ENCODE measurements at regions not wholly inside any gene's neighbourhood (a gene's known extent, or its start where the extent isn't known, plus 50 kb on each side); places are given as distances from the start of the nearest gene placed in this dataset.
A peak's percentile ranks its signal among the peaks of the same experiment; 100 is the strongest.

DNA sequence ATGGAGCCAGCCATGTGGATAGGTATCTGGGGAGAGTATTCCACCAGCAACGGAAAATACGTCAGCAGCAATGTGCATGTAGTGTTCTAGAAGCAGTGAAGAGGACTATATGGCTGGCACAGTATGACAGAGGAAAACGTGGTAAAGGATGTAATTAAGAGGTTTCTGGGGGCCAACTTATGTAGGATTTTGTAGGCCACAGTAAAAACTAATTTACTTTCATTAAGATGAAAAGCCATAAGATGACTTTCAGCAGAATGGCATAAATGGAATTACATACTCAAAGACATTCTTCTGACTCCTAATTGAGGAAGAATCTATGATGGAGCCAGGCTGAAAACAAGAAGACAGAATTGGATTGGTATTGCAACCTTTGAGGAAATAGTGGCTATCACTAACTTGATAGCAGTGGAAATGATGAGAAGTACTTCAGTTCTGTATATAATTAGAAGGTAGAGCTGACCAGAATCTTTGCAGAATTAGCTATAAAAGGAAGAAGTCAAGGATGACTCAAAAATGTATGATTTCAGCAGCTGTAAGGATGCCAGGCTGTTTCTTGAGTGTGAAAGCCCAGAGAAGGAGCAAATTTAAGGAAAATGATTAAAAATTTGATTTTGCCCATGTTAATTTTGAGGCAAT lies 156.7 kb downstream of the MBL2 start:
- no peak for DNase-seq

DNA sequence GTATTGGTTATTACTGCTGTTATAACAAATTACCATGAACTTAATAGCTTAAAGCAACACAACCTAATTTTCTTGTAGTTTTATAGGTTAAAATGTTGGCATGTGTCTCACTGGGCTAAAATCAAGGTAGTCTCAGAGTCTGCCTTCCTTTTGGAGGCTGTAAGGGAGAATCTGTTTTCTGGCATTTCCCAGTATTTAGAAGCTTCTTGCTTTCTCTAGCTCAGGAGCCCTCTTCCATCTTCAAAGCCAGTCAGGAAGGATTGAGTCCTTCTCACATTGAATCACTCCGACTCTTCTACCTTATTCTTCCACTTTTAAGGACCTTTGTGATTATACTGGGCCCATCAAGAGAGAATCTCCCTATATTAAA lies 156.2 kb downstream of the MBL2 start:
- DNase-seq: no peak

DNA sequence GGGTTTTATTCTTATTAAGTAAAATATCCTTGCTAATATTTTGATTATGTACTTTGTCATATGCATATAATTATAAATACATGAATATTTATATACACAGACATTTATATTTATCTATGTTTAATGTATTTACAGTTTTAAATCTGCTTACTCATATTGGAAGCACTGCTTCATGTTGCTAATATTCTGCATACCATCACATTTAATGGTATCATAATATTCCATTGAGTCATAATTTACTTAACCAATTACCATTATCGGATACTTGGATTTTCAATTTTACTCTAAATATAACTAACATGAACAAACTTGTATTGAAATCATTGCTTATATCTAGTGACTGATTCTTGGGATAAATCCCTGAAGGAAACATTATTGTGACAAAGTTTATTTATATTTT lies 155.2 kb downstream of the MBL2 start:
- DNase-seq: no peak

DNA sequence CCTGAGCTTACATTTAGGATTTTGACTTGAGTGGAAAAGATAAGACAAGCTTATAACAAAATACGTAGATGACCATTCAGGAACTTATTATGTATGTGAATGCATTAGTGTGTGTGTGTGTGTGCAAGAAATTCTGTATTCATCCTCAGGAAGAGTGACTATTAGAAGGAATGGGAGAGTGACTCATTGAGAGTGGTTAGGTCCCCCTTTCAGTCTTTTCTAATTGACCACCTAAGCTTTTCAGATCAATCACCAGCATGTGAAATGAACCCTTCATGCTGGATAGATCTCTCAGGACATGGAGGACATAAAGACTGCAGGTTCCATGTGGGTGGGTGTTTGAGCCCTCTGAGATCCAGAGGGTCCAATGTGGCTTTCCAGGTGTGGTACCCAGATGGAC lies 153.5 kb downstream of the MBL2 start:
- no peak for DNase-seq

DNA sequence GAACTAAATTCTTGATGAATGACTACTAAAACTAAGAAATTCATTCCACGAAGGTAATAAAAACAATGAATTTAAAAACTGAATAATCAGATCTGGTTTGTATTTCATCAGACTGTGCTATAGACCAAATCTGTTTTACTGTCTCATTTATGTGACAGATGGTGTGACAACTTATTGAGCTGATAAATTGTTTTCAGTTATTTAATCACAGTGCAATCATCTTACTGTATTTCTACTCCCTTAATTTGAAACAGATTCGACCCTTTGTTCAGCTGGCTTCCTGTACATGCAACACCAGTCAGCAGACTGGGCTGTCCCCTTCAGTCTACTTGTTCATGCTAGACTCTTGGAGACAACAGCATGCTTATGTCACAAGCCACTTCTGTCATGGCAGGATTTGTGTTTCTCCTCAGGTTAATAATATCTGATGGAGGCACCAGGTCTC lies 150.9 kb downstream of the MBL2 start:
- DNase-seq: no peak

DNA sequence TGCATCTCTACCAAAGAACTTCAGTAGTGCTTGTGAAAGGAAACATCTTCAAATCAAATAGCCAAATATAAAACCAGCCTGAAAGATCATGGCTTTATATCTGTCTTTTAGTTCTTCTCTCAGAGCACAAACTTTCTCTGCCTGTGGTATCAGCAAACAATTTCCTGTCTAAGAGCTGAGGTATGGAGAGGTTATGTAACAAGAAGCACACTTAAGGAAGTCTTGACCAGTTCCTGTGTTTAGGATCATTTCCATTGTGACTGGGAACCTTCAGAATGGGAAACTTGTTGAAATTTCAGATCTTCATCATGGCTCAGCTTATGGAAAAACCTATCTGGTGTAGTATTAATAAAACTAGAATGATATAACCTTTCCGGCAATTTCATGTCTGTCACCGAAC lies 148.8 kb downstream of the MBL2 start:
- no peak for DNase-seq

DNA sequence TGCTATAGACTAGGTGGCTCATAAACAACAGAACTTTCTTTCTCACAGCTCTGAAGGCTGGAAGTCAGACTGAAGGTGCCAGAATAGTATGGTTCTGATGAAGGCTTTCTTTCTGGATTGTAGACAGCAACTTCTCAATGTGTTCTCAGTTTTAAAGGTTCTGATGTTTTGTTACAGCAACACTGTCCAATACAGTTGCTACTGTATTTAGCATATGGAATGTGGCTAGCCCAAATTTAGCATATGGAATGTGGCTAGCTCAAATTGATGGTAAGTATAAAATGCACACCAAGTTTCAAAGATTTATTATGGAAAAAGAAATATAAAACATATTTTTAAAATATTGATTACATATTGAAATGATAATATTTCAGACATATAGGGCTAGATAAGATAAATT lies 145.3 kb downstream of the MBL2 start:
- no peak for DNase-seq

DNA sequence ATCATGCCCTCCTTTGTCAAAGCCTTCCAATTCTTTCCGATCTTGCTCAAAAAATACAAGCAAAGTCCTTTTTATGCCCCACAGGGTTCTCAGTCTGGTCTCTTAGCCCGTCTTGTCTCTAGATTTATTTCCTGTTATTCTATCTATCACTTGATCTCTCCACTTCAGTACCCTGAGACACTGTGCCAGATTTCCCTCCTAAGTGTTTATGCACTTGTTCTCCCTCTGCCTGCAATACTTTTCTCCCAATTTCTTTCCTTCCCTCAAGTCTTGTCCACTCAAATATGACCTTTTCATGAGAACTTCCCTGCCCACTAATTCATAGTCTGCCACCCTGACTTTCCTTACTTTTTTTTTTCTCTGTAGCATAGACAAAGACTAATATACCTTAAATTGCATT lies 141.4 kb downstream of the MBL2 start:
- no peak for DNase-seq

DNA sequence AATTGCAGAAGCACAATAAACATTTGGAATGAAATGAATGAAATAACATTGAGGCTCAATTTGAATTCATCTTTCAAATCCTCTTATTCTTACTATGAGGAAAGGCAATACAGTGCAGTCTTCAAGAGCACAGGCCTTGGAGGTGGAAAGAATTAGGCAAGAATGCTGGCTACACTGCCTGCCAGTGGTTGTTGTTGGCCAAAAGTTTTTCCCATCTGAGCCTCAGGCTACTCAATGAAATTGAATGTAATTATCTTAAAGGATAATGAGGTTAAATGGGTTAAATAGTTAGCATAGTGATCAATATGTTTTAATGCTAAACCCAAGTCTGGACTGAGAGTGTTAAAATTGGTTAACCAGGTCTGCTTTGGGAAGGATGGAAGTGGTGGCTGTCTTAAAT lies 140.9 kb downstream of the MBL2 start:
- no peak for DNase-seq

DNA sequence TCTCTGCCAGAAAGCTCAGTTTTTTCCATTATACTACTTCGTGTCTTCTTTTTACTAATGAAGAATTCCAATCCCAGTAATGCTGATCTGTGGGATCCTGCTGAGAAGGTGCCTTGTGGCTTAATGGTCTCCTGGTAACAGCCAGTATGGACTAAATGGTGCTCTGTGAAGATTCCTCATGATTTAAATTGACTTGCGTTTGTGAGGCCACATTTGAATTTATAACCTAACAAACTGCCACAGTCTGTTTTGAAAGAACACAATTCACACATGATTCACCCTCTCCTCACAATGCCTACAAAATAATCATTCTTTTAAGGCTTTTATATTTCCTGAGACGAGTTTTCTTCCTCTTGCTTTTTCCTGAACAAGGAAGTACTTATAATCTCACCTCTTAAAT lies 140.0 kb downstream of the MBL2 start:
- DNase-seq: no peak

DNA sequence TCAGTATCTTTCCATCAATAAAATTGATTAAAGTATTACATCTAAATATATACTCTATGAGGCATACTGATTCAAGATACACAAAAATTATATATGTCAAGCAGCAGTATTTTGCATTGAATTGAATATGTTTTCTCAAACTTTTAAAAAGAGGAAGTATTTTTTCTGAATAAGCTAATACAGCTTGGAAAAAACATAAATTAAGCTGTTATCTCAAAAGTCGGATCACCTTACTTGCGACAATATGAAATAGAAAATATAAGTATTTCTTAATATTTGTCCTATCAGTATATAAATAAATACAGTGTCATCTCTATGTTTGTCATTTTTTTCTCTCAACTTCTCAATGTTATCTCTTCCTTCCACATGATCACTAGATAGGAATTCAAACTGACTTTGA lies 139.3 kb downstream of the MBL2 start:
- no peak for DNase-seq

DNA sequence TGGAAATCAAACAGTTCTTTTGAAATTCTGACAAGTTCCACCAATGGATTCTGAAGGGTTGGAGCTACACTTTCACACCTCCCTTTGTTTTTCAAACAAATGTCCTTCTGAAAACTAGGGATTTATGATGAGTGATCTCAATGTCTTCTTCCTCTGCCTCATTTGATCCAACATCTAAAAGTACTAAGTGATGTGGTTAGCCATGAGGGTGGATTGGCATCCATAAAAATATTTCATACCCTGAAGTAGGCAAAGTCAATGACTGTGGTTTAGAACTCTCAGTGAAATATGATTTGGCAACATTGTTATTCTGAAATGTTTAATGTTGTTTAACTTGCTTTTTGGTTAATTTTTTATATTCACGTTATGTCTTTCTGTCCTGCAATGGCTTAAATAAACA lies 136.9 kb downstream of the MBL2 start:
- no peak for DNase-seq

DNA sequence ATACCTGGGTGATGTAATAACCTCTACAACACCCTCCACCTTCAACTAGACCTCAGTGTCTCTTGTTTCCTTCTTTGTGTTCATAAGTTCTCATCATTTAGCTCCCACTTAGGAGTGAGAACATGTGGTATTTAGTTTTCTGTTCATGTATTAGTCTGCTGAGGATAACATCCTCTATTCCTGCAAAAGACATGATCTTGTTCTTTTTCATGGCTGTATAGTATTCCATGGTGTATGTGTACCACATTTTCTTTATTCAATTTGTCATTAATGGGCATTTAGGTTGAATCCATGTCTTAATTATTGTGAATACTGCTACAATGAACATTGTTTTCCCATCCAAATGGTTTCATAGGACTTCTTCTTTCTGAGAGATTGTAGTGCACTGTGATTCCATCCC lies 135.7 kb downstream of the MBL2 start:
- no peak for DNase-seq

DNA sequence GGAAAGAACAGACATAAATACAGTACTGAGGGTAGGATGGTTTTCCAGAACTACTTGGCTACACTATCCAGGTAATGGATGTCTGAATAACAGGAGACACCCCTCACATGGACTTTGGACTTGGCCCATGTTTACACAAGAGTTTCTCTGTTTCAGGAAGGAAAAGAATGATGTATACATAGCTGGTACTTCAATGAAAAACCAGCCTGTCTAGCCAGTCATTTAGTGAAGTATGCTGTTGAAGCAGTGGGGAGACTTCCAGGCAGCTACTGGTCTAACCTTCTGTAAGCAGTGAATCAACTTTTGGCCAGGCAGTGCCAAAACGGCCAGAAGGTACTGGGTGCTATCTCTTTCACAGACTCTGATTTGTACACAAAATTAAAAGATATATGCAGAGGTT lies 135.0 kb downstream of the MBL2 start:
- no peak for DNase-seq

DNA sequence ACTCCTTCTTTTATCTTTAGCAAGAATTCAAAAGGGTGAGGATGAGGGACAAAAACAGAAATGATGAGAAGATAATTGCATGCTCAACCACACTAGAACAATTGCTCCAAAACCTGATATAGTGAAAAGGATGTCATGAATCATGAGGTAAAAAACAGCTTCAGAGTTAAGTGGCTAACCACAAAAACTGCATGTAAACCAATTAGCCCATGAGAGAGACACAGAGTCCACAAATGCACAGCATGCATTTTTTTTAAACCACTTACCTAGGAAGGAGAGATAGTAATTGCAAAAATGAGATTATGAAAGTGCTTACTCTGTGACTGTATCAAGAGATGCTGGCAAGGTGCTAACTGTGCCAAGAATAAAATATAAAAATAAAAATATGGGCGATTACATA lies 132.9 kb downstream of the MBL2 start:
- peak; percentile 1 for DNase-seq

DNA sequence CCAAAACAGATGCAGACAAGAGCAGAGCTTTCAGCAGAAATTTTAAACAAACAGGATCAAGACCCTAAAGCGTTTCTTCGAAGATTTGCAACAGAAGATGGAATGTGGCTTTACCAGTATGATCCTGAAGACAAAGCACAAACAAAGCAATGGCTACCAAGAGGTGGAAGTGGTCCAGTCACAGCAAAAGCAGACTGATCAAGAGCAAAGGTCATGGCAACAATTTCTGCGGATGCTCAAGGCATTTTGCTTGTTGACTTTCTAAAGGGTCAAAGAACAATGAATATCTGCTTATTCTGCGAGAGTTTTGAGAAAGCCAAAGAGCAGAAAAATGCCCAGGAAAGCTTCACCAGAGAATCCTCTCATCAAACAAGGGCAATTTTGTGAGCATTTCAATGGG lies 130.4 kb downstream of the MBL2 start:
- no peak for DNase-seq

DNA sequence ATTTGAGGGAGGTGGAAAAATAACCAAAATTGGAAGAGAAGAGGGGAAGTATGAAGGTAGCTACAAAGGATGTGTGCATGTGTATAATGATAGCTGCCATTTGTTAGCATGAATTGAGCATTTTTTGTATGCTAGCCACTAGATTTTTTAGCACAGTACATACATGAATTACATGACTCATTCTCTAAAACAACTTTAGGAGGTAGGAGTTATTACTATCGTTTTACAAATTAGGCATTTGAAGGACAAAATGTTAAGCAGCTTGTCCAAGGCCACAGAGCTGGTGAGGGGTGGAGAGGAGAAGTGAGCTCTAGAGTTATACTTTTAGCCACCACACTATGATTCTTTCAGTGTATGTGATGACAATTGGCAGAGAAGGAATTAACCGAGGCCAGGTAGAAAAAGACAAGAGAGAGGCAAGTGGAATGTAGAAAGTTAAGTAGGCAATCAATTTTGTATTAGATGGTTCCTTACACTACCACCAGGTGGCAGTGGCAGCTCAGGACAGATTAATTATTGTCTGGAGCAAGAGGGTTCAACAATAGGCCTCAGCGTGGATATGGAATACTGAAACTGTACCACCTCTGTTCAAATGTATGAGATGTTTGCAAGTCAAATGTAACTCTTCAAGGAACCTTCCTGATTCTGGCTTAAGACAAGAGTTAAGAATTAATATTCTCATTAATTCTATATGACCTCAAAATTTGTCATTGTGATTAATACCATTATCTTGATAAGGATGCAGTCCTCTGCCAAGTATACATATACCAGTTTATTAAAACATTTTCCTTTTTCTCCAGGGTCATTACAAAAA lies 128.0 kb downstream of the MBL2 start:
- DNase-seq: peak; percentile 21

DNA sequence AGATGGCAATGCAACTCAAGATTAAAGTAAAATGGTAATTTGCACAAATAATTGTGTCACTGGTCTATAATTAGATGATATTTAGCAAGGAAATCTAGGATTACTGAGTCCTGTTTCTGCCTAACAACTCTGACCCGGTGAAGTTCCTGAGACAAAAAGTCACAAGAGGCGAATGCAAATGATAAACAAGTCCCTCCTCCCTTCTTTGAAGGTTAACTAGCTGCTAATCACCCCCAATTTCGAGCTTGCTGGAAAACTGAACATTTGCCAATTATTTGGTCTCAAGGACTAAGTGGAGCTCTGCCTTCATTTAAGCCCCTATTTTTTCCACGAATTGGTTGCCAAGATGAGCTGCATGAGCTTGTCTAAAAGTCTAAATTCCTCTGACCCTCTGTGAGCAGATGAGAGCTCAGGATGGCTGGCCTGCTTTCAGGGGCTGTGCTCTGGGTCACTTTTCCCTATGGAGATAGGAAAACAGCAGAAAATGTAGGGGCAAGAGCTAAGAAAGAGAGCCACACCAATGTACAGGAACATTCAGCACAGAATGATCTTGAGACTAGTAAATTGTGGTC lies 127.3 kb downstream of the MBL2 start:
- no peak for DNase-seq

DNA sequence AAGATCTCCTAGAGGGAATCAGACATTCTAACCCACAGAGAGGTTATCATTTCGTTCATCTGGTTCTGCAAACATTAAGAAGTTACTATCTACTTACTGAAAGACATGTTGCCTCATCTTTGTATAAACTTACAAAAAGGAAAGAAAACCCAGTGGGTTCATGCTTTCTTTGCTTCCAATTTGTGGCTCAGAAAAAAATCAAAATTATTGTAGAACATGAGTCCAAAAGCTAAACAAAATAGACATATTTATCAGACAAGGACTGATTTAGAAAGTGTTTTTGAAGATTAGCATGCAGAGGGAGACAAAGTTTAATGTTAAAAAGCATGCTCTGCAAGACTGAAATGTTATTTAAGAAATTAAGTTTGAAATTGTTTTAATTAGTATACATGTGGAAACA lies 123.1 kb downstream of the MBL2 start:
- DNase-seq: no peak

DNA sequence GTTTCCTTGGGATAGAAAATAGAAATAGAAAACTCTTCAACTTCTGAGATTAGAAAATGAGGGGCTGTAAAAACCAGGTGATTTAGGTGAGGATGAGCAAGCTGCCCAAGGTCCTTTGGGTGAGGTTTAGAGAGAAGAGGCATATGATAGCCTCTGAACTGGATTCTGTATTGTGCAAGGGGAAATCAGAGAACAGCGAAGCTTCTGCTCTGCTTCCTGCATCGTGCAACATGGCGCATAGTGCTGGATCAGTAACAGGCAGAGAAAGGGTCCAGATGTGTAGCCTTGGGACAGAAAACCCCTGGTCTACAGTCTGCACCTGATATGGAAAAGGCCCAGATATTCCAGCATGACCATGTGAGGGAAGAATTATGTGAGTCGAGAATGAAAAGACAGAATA lies 121.7 kb downstream of the MBL2 start:
- no peak for DNase-seq

DNA sequence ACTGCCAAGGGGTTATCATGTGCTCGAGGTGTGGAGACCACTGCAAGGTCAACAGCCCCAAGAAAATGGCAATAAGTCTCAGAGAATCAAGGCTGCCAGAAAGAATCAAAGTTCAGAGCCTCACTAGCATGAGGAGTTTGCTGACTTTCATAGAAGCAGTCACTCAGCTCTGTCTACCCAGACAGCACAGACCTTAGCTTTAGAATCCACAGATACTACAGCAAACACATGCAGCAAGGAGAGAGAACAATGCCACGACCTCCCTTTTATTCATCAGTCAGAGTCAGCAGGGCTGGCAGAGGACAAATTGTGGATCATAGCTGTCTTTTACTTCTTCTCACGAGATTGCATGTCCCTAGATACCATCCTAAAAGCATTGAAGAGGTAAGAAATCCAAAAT lies 121.3 kb downstream of the MBL2 start:
- DNase-seq: no peak

DNA sequence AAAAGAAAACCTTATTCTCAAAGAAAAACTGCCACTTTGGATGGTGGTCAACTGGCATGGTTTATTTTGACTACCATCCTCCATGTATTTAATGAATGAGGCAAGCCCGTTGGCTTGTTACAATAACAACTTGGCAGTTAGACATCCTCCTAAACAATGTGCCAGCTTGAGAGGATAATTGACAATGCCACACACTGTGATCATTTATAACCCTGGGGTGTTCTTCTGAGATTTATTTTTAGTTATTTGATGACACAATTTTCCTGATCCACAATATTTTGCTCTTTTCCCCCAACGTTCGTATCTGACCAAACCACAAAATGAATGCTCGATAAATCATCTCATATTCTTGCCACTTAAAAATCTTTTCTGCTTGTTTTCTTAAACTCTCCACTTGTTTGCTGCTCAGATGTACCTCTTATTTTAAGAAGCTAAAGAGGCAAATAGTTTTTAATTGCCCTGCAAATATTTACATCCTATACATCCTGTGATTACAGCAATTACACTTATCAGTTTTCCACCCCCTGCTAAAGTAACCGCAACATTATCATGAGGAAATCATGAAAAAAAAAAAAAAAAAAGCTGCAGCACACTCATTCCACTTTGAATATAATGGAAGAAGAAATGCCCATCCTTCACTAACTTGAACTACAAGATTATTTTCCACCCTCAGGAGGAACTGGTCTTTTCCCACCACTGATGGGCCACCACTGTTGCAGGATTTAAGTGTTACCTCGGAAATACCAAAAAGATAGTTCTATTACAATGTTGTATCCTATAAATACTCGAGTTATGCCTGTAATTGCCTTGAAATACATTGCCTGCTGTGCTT lies 119.9 kb downstream of the MBL2 start:
- DNase-seq: no peak

DNA sequence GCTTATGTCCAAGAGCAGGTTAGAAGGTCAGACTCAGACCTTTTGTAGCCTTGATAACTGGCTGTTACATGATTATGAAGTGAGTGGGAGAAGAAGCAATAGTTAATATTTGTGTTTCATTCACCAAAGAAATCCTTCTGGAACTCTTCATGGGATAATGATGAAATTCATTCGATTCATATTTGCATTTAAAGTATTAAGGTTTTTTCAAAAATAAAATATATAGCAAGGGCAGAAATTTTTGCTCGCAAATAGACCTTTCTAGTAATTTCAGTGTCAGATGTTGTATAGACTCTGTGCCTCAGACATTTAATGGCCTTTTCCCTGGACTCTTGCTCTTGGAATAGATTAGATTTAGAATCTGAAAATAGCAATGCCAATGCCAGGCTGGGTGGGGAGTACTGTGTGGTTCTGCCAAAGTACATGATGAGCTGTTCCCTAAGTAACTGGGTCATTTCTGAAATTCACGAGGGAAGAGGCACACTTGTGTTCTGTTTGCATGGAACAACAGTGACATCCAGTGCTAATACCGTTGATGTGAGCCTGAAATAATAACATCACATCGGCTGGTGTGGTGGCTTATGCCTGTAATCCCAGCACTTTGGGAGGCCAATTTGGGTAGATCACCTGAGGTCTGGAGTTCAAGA lies 119.2 kb downstream of the MBL2 start:
- no peak for DNase-seq
